GM12864 (cell line): ENCODE measurements at regions not wholly inside any gene's neighbourhood (a gene's known extent, or its start where the extent isn't known, plus 50 kb on each side); places are given as distances from the start of the nearest gene placed in this dataset.

Experiments used
- DNase-seq: peaks from one replicate; pipeline ENCODE4 v3.0.0-alpha.2; 2011; ENCODE audit warnings: low read depth
- H3K4me3 ChIP-seq: 2 replicates; pipeline ENCODE4 v1.5.1; 2011; ENCODE audit warnings: mild to moderate bottlenecking, low read depth, low read length, control low read depth
- TF ChIP-seq, protein P1 (sequence below): IDR thresholded peaks from 2 replicates; pipeline ENCODE4 v1.5.1; 2011; ENCODE audit warnings: low read depth, mild to moderate bottlenecking, moderate library complexity, low read length, control low read depth, inconsistent platforms; ENCODE audit errors: missing control alignments

DNA sequence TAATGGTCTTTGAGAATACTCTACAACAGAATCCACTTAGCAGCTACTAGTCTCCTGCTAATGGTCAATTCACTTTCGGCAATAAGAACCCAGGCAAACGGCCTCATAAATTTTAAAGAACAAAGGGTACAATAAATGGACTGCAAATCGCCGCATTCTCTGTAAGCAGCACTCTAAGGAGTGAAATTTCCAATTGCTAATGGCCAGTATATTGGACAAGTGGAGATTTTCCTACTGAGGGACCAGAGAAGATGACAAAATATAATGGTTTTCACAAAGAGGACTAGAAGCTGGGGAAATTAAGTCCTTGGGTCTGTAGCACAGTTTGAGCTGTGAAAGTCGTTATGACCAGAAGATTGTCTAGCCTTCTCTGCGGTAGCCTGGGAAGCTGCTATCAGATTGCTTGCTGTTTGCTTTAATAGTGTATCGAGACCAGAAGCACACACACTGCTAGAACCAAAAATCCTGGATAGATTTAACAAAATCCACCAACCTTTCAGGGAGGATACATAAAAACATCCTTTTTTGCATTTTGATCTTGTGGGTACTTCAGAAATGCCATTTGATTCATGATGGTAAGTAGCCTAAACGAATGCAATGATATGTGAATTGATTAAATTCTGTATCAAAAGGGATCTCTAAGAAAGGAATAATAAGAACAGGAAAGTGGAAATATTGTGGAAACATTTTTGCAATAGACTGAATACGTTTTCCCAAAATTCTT lies 53.6 kb upstream of the ATP8B1 start:
- TF ChIP-seq, protein P1, sequence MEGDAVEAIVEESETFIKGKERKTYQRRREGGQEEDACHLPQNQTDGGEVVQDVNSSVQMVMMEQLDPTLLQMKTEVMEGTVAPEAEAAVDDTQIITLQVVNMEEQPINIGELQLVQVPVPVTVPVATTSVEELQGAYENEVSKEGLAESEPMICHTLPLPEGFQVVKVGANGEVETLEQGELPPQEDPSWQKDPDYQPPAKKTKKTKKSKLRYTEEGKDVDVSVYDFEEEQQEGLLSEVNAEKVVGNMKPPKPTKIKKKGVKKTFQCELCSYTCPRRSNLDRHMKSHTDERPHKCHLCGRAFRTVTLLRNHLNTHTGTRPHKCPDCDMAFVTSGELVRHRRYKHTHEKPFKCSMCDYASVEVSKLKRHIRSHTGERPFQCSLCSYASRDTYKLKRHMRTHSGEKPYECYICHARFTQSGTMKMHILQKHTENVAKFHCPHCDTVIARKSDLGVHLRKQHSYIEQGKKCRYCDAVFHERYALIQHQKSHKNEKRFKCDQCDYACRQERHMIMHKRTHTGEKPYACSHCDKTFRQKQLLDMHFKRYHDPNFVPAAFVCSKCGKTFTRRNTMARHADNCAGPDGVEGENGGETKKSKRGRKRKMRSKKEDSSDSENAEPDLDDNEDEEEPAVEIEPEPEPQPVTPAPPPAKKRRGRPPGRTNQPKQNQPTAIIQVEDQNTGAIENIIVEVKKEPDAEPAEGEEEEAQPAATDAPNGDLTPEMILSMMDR, result no peak
- DNase-seq, result no peak
- H3K4me3 ChIP-seq, result no peak overlapping the region

DNA sequence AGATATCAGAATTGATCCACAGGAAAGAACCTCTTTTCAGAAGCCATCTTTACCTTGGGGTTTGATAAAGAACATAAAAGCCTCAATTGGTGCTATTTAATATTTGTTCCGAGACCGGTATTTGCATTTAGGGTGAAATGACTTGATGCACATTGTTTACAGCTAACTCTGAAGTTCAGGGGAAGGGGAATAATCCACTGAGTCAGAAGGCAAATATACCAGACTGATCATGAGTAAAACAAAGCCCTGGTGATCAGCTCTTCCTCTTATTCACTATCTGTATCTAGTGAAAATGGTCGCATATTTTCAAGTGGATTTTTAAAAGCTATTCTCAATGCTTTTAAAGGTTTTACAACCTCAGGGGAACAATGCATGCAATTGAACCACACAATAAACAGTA lies 53.0 kb upstream of the ATP8B1 start:
- no peak for DNase-seq
- TF ChIP-seq, protein P1, result no peak
- H3K4me3 ChIP-seq, result no peak overlapping the region

DNA sequence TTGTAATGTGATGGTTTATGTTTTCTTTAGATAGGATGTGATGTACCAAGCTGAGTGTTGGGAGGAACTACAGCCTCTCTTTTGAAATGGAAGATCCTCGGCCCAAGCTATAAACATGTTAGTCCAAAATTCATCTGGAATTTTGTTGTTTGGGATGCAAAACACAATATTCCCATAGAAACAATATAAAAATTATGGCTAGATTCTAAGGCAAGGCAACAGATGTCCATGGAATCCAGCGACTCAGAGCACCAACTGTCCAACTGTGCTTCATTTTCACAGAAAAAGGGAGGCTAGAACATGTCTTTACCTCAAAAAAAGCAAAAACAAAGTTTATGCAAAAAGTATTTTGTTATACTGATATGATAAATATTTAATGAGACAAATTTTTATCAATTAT lies 52.4 kb upstream of the ATP8B1 start:
- DNase-seq, result no peak
- TF ChIP-seq, protein P1, result no peak

DNA sequence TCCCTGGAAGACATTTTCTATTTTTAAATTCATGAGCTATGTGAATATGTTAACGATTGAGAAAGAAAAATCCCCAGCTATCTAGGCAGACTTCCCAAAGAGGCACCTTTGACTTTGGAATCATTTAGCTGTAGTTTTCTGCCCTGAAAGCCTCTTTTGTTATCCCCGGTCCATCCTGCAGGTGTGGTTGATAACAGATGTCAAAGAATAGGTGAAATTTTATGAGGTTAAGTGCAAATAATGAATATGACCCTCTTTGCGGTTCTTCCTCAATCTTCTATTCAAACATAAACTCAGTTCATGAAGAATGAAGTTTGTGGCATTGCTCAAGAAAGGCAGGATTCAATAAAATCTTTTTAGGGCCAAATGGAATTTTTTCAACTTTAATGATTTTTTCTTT lies 51.6 kb upstream of the ATP8B1 start:
- DNase-seq, result no peak
- TF ChIP-seq, protein P1, result no peak

More for the DNA sequence above, 52.4 kb upstream of the ATP8B1 start:
- H3K4me3 ChIP-seq, result no peak overlapping the region

DNA sequence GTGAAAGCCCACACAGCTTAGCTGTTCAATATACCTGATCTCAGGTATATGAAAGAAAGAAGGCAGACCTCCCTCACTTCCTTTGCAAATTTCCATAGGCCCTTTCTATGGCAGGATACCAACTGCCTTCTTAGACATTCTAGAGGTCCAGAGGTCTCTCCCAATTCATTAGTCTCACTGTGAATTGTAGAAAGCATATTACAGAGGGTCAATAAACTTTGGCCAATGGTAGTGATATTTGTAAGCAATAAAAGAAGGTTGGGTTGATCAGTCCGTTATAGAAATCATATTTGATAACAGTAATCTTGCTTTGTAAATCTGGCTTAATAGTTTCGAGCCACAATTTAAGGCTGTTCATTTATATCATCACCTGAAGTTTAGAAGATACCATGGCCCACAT lies 50.7 kb upstream of the ATP8B1 start:
- TF ChIP-seq, protein P1, result no peak
- no peak for DNase-seq
- no peak overlapping the region for H3K4me3 ChIP-seq

More for the DNA sequence above, 51.6 kb upstream of the ATP8B1 start:
- H3K4me3 ChIP-seq, result no peak overlapping the region

DNA sequence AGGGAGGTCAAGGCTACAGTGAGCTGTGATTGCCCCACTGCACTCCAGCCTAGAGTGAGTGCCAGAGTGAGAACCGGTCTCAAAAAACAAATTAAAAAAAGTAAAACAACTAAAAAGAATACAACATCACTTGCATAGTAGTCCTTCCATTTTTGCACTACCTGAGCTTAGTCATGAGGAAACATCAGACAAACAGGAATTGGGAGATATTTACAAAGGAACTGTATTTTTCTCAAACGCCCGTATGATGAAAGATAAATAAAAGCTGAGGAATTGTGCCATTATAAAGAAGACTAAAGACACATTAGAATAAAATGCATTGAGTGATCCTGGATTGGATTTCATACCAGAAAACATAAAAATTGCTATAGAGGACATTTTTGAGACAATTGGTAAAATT lies 50.0 kb upstream of the ATP8B1 start:
- DNase-seq, result no peak
- H3K4me3 ChIP-seq, result no peak overlapping the region
- TF ChIP-seq, protein P1, result no peak
